OCI-LY1 (cell line): ENCODE measurements at regions not wholly inside any gene's neighbourhood (a gene's known extent, or its start where the extent isn't known, plus 50 kb on each side); places are given as distances from the start of the nearest gene placed in this dataset.

ENCODE experiments used
- H2AFZ ChIP-seq: fragments of 200-600 bp; sonication (generic), shearing (Covaris generic); 2 replicates; pipeline ENCODE4 v1.6.0; 2014; ENCODE audit warnings: antibody characterized with exemption, mild to moderate bottlenecking, low read length
- H3F3A ChIP-seq: fragments of 200-600 bp; sonication (generic), shearing (Covaris generic); 2 replicates; pipeline ENCODE4 v1.6.0; 2014; ENCODE audit warnings: mild to moderate bottlenecking, antibody characterized with exemption, low read length, moderate library complexity; ENCODE audit not compliant: insufficient read depth
- H3K27ac ChIP-seq: fragments of 200-600 bp; sonication (generic); 2 replicates; pipeline ENCODE4 v1.5.1; 2014; ENCODE audit warnings: low read length, mixed run types, mild to moderate bottlenecking, low read depth; ENCODE audit not compliant: poor library complexity, severe bottlenecking
- H3K27me3 ChIP-seq: fragments of 200-600 bp; sonication (generic); 2 replicates; pipeline ENCODE4 v1.6.0; 2014; ENCODE audit warnings: antibody characterized with exemption, mild to moderate bottlenecking, low read length, moderate library complexity; ENCODE audit not compliant: insufficient read depth
- H3K36me3 ChIP-seq: fragments of 200-600 bp; sonication (generic); 2 replicates; pipeline ENCODE4 v1.6.1; 2014; ENCODE audit warnings: mild to moderate bottlenecking, antibody characterized with exemption, low read length, moderate library complexity, mixed read lengths; ENCODE audit not compliant: insufficient read depth
- H3K4me1 ChIP-seq: fragments of 200-600 bp; sonication (generic); 2 replicates; pipeline ENCODE4 v1.5.1; 2014; ENCODE audit warnings: mild to moderate bottlenecking, low read length, moderate library complexity; ENCODE audit not compliant: insufficient read depth, severe bottlenecking
- H3K4me2 ChIP-seq: fragments of 200-600 bp; sonication (generic), shearing (Covaris generic); 2 replicates; pipeline ENCODE4 v1.6.1; 2014; ENCODE audit warnings: low read length
- H3K4me3 ChIP-seq: fragments of 200-600 bp; sonication (generic); 2 replicates; pipeline ENCODE4 v1.5.1; 2014; ENCODE audit warnings: low read length, low read depth, mild to moderate bottlenecking, mixed read lengths; ENCODE audit not compliant: poor library complexity, severe bottlenecking
- H3K79me2 ChIP-seq: fragments of 200-600 bp; shearing (Covaris generic); 2 replicates; pipeline ENCODE4 v1.6.1; 2016; ENCODE audit warnings: mixed run types, low read length, mixed read lengths; ENCODE audit not compliant: insufficient read depth
- H3K9ac ChIP-seq: fragments of 200-600 bp; sonication (generic), shearing (Covaris generic); 2 replicates; pipeline ENCODE4 v1.6.1; 2014; ENCODE audit warnings: mild to moderate bottlenecking, low read length, mixed read lengths
- H3K9me2 ChIP-seq: fragments of 200-600 bp; sonication (generic), shearing (Covaris generic); 2 replicates; pipeline ENCODE4 v1.6.1; 2014; ENCODE audit warnings: low read depth, mild to moderate bottlenecking, low read length, mixed read lengths
- H3K9me3 ChIP-seq: fragments of 200-600 bp; shearing (Covaris generic); 2 replicates; pipeline ENCODE4 v1.6.1; 2014; ENCODE audit warnings: low read length, mixed read lengths
- H4K20me1 ChIP-seq: fragments of 200-600 bp; sonication (generic), shearing (Covaris generic); 2 replicates; pipeline ENCODE4 v1.6.0; 2016; ENCODE audit warnings: mild to moderate bottlenecking, low read length; ENCODE audit not compliant: insufficient read depth
- EZH2 ChIP-seq: fragments of 200-600 bp; sonication (generic), shearing (Covaris generic); IDR thresholded peaks from 2 replicates; pipeline ENCODE4 v1.8.0; 2017; ENCODE audit warnings: borderline replicate concordance, mixed run types, mild to moderate bottlenecking, antibody characterized with exemption, low read length, moderate library complexity, mixed read lengths
- TF ChIP-seq, protein P1 (sequence below): fragments of 200-600 bp; sonication (generic), shearing (Covaris generic); IDR thresholded peaks from 2 replicates; pipeline ENCODE4 v1.5.1; 2017; ENCODE audit warnings: mild to moderate bottlenecking, antibody characterized with exemption, low read length, moderate library complexity, mixed read lengths

DNA sequence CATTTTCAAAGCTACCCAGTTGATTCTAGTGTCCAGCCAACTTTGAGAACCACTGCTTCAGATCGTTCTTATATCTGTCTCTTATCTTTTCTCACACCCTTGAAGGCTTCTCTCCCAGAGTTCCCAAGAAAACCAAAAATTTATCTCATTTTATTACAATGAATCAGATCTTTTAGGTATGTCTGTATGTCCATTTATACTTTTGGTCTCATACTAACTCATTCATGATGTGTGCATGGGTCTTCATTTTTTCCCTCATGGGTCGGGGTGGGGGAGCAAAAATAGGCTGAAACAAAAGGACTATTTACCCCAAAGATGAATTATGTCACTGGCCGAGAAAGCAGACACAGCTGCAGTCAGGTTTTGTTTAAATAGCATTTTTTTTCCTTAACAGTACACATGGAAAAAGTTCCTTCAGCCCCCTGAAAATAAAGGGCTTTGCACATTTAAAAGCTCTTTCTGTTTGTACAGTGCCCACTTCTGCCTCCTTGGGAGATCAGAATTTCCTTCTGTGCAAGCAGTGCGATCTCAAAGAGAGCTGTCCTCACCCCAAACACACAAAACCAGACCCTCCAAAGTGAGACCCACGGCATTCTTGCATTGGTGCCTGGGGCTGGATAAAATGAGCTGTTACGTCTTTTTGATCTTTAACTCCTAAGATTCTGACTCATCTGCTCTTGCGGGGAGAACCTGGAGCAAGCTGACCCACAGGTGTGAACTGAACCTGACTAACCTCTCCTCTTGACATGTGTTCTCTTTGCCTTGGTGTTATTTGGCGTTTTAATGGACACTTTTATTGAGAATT, 251.2 kb upstream of the ELAC2 start:
- no peak for TF ChIP-seq EZH2
- TF ChIP-seq, protein P1, sequence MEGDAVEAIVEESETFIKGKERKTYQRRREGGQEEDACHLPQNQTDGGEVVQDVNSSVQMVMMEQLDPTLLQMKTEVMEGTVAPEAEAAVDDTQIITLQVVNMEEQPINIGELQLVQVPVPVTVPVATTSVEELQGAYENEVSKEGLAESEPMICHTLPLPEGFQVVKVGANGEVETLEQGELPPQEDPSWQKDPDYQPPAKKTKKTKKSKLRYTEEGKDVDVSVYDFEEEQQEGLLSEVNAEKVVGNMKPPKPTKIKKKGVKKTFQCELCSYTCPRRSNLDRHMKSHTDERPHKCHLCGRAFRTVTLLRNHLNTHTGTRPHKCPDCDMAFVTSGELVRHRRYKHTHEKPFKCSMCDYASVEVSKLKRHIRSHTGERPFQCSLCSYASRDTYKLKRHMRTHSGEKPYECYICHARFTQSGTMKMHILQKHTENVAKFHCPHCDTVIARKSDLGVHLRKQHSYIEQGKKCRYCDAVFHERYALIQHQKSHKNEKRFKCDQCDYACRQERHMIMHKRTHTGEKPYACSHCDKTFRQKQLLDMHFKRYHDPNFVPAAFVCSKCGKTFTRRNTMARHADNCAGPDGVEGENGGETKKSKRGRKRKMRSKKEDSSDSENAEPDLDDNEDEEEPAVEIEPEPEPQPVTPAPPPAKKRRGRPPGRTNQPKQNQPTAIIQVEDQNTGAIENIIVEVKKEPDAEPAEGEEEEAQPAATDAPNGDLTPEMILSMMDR = no peak
- Histone ChIP-seq H2AFZ (no peak overlapping the region), H3K4me1 (no peaks in the 10 kb centered on the region), H3F3A (no peaks in the 10 kb centered on the region), H3K79me2 (no peaks in the 10 kb centered on the region), H3K9me3 (no peaks in the 10 kb centered on the region), H3K4me2 (no peak overlapping the region), H3K9ac (no peak overlapping the region), H3K4me3 (no peak overlapping the region), H3K27me3 (no peaks in the 10 kb centered on the region), H3K27ac (no peak overlapping the region), H3K36me3 (no peaks in the 10 kb centered on the region), H4K20me1 (no peaks in the 10 kb centered on the region), H3K9me2 (no peaks in the 10 kb centered on the region)

DNA sequence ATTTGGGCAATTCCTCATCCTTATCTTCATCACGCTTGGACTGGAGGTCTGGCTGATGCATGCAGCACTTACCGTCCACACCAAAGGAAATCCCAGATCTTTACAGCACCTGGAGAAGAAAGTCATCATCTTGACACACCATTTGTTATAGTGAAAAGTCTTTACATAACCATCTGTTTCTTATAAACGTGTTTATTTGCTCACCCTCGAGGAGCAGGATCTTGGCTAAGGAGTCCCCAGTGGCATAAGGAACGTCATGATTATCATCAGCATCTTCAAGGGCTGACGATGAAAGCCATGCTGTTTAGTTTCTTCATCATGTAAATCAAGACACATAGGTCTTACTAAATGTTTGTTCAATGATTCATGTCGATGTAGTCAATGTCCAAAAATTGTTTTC, 248.8 kb upstream of the ELAC2 start:
- no peaks in the 10 kb centered on the region for H4K20me1 ChIP-seq
- no peaks in the 10 kb centered on the region for H3K27me3 ChIP-seq
- H2AFZ ChIP-seq = no peak overlapping the region
- no peak overlapping the region for H3K9ac ChIP-seq
- H3K27ac ChIP-seq = no peak overlapping the region
- no peaks in the 10 kb centered on the region for H3F3A ChIP-seq
- H3K9me2 ChIP-seq = no peaks in the 10 kb centered on the region
- no peak overlapping the region for H3K4me3 ChIP-seq
- no peaks in the 10 kb centered on the region for H3K79me2 ChIP-seq
- H3K4me1 ChIP-seq = no peaks in the 10 kb centered on the region
- no peak for TF ChIP-seq EZH2
- TF ChIP-seq, protein P1 = no peak
- no peak overlapping the region for H3K4me2 ChIP-seq
- no peaks in the 10 kb centered on the region for H3K9me3 ChIP-seq
- H3K36me3 ChIP-seq = no peaks in the 10 kb centered on the region

DNA sequence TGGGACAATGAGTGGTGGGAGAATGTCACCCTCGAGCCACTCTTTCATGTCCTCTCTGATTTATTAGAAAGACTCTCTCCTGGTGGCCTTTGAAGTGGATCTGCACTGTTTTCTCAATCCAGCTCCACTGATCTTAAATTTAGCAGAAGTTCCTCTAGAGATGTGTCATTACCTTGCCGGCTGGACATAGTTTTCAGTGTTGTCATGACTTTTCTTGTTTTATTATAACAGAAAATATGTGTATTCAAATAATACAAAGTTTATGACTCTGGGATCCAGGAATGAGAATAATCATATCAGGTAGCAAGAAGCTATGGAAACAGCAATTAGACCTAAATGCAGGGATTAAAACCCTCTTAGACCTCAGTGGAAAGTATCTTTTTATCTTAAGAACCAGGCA, 247.5 kb upstream of the ELAC2 start:
- Histone ChIP-seq H3K9me3 (no peaks in the 10 kb centered on the region), H3K27ac (no peak overlapping the region), H3K27me3 (no peaks in the 10 kb centered on the region), H3F3A (no peaks in the 10 kb centered on the region), H3K4me3 (no peak overlapping the region), H3K9ac (no peak overlapping the region), H3K4me2 (no peak overlapping the region), H3K4me1 (no peaks in the 10 kb centered on the region), H4K20me1 (no peaks in the 10 kb centered on the region), H3K79me2 (no peaks in the 10 kb centered on the region), H3K9me2 (no peaks in the 10 kb centered on the region), H3K36me3 (no peaks in the 10 kb centered on the region), H2AFZ (no peak overlapping the region)
- TF ChIP-seq, protein P1 = no peak
- no peak for TF ChIP-seq EZH2
